RWPE2 (cell line): ENCODE measurements at regions not wholly inside any gene's neighbourhood (a gene's known extent, or its start where the extent isn't known, plus 50 kb on each side); places are given as distances from the start of the nearest gene placed in this dataset.

Experiments used
- ATAC-seq: fragments of 200-7000 bp; cut with Tn5 transposase; 3 replicates; pipeline ENCODE4 v1.9.1; 2021; ENCODE audit warnings: low read depth
- DNase-seq: peaks from one replicate; pipeline ENCODE4 v3.0.0-alpha.2; 2020; ENCODE audit warnings: low spot score
- H3K27ac ChIP-seq: fragments of 450-650 bp; 2 replicates; pipeline ENCODE4 v1.5.1; 2017; ENCODE audit warnings: mild to moderate bottlenecking; ENCODE audit not compliant: poor library complexity, severe bottlenecking
- H3K27me3 ChIP-seq: fragments of 250-450 bp; sonication (Bioruptor Pico); 2 replicates; pipeline ENCODE4 v1.5.1; 2021; ENCODE audit warnings: mild to moderate bottlenecking, moderate library complexity; ENCODE audit not compliant: insufficient read depth, poor library complexity, severe bottlenecking
- H3K36me3 ChIP-seq: fragments of 250-450 bp; sonication (Bioruptor Pico); 2 replicates; pipeline ENCODE4 v1.5.1; 2020; ENCODE audit warnings: low read depth, mild to moderate bottlenecking, moderate library complexity
- H3K4me1 ChIP-seq: fragments of 250-450 bp; sonication (Bioruptor Pico); 2 replicates; pipeline ENCODE4 v1.5.1; 2021; ENCODE audit warnings: mild to moderate bottlenecking, moderate library complexity; ENCODE audit not compliant: insufficient read depth, poor library complexity, severe bottlenecking
- H3K4me3 ChIP-seq: fragments of 250-450 bp; sonication (Bioruptor Pico); 2 replicates; pipeline ENCODE4 v1.5.1; 2021; ENCODE audit warnings: mild to moderate bottlenecking, moderate library complexity; ENCODE audit not compliant: severe bottlenecking
- H3K9me3 ChIP-seq: fragments of 250-450 bp; sonication (Bioruptor Pico); 2 replicates; pipeline ENCODE4 v1.5.1; 2021; ENCODE audit warnings: mild to moderate bottlenecking, moderate library complexity; ENCODE audit not compliant: severe bottlenecking
- TF ChIP-seq, protein P1 (sequence below): fragments of 450-650 bp; IDR thresholded peaks from one replicate; pipeline ENCODE4 v1.5.1; 2017; ENCODE audit warnings: mild to moderate bottlenecking, moderate library complexity; ENCODE audit not compliant: poor library complexity, severe bottlenecking

DNA sequence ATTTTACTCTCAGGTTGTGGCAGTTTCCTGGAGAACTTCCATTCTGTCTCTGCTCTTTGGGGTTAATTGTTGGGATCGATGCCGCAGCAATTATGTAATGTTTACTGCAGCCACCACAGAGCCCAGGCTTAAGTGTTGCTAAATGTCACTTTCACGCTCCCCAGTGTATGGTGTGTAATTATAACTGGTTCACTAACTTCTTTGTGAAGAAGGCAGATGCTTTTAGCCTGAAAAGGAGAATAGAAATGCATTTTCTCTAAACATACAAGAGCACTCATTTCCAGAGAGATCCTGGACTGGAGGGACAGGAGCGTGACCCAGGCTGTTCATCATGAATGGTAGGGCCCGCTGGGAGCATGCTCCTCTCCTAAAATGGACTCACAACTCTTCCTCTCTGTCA lies 132.2 kb upstream of the PLET1 start:
- TF ChIP-seq, protein P1, sequence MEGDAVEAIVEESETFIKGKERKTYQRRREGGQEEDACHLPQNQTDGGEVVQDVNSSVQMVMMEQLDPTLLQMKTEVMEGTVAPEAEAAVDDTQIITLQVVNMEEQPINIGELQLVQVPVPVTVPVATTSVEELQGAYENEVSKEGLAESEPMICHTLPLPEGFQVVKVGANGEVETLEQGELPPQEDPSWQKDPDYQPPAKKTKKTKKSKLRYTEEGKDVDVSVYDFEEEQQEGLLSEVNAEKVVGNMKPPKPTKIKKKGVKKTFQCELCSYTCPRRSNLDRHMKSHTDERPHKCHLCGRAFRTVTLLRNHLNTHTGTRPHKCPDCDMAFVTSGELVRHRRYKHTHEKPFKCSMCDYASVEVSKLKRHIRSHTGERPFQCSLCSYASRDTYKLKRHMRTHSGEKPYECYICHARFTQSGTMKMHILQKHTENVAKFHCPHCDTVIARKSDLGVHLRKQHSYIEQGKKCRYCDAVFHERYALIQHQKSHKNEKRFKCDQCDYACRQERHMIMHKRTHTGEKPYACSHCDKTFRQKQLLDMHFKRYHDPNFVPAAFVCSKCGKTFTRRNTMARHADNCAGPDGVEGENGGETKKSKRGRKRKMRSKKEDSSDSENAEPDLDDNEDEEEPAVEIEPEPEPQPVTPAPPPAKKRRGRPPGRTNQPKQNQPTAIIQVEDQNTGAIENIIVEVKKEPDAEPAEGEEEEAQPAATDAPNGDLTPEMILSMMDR = no peak
- no peaks in the 10 kb centered on the region for H3K4me1 ChIP-seq
- H3K27ac ChIP-seq = no peak overlapping the region
- H3K27me3 ChIP-seq = no peaks in the 10 kb centered on the region
- ATAC-seq (no peak), DNase-seq (no peak)
- no peaks in the 10 kb centered on the region for H3K36me3 ChIP-seq
- H3K4me3 ChIP-seq = no peak overlapping the region
- no peaks in the 10 kb centered on the region for H3K9me3 ChIP-seq

DNA sequence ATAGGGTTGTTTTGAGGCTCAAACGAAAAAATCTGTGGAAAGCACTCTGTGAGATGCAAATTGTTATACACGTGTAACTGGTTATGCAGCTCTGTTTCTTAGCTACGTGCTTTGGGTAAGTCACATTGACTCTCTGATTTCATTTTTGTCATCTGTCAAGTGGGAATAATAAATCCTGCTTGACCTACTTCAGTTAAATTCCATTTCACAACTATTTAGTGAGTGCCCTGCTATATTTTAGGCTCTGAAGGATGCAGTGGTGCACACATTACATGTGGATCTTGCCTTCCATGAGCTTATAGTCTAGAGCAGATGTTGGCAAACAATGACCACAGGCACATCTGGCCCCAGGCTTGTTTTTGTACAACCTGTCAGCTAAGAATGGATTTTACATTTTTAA lies 133.6 kb upstream of the PLET1 start:
- ATAC-seq = no peak
- Histone ChIP-seq H3K36me3 (no peaks in the 10 kb centered on the region), H3K4me3 (no peak overlapping the region), H3K27ac (no peak overlapping the region), H3K27me3 (no peaks in the 10 kb centered on the region), H3K9me3 (no peaks in the 10 kb centered on the region), H3K4me1 (no peaks in the 10 kb centered on the region)
- TF ChIP-seq, protein P1 = no peak
- DNase-seq = no peak

DNA sequence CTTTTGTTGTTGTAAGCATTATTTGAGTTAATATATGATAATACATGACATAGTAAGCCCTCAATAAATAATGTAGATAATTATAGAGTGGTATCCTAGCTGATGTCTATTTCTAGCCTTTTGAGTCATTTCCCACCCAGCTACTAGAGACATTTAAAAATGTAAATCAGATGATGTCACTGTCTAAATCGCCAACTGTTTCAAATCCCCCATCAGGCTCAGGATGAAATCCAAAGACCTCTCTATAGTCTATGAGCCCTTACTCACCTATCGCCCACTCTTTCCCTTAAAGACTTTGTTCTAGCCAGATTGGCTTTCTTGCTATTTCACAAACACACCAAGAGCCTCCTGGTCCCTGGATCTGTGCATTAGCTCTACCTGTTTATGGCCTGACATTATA lies 135.4 kb upstream of the PLET1 start:
- TF ChIP-seq, protein P1 = no peak
- DNase-seq (no peak), ATAC-seq (no peak)

DNA sequence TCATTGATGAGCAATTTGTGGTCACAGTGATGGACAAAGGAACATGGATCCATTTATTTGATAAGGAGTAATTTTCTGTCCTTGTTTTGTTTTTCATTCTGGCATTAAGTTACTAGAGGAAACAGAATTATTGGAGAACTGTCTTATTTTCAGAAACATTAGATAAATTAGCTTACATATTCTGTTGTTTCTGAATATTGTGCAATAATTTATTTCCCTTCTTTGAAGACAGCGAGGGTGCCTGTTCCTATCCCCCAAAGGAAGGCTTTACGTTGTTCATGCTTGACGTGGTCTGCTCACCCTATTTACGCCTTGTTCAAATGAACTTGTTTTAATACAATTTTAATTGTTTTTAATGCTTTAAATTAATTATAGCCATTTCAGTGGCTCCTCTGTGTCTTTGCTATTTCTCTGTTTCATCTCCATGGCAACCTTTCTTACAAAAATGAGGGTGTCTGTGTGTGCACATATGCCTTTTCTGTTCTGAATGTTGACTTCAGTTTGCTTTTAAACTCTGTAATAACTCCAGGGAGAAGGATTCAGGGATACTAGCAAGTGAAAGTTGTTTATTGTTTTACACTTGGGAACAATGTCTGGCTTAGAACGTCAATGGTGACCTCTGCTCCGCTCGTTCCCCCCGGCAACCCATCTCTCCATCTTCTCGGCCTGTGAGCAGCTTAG lies 138.3 kb upstream of the PLET1 start:
- Histone ChIP-seq H3K36me3 (no peaks in the 10 kb centered on the region), H3K4me1 (no peaks in the 10 kb centered on the region), H3K4me3 (no peak overlapping the region), H3K27ac (no peak overlapping the region), H3K27me3 (no peaks in the 10 kb centered on the region), H3K9me3 (no peaks in the 10 kb centered on the region)
- DNase-seq = no peak
- no peak for ATAC-seq
- TF ChIP-seq, protein P1 = no peak

More for the DNA sequence above, 135.4 kb upstream of the PLET1 start:
- H3K27me3 ChIP-seq = no peaks in the 10 kb centered on the region
- no peak overlapping the region for H3K27ac ChIP-seq
- H3K4me3 ChIP-seq = no peak overlapping the region
- H3K36me3 ChIP-seq = no peaks in the 10 kb centered on the region
- no peaks in the 10 kb centered on the region for H3K9me3 ChIP-seq
- no peaks in the 10 kb centered on the region for H3K4me1 ChIP-seq

DNA sequence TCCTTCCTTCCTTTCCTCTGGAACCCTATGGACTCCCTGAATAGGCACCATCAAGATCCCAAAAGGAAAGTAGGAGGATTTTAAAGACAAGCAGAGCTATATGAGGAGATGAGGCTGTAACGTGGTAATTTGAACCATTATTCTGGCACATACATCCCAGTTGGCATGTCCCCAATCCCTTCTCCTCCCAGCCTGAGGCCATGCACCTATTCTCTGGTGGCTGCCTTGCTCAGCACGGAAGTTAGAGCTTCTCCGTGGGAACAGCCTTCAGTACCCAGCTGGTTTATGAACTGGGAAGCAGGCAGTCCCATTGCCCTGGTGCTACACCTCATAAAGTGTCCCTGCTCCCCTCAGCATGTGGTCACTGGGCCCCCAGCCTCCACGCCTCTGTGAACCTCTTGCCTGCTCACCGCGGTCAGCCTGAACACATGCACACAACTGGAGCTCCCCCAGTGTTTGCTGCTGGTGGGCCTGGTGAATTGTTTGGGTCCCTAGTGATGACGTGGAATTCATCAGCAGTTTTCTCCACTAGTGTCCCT lies 139.9 kb upstream of the PLET1 start:
- Histone ChIP-seq H3K4me3 (no peak overlapping the region), H3K36me3 (no peaks in the 10 kb centered on the region), H3K4me1 (no peaks in the 10 kb centered on the region), H3K9me3 (no peaks in the 10 kb centered on the region), H3K27ac (no peak overlapping the region), H3K27me3 (no peaks in the 10 kb centered on the region)
- DNase-seq = no peak
- ATAC-seq = no peak
- TF ChIP-seq, protein P1 = no peak
